Tibial nerve (tissue), 4 donors: ENCODE measurements at regions not wholly inside any gene's neighbourhood (a gene's known extent, or its start where the extent isn't known, plus 50 kb on each side); places are given as distances from the start of the nearest gene placed in this dataset.

Experiments
- DNase-seq, 2 donors: peaks; one replicate each; pipeline ENCODE4 v3.0.0-alpha.2; 2019; ENCODE audit warnings: low spot score in 2 of 2
- H3K27ac ChIP-seq, 4 donors: fragments of 200-600 bp; sonication (generic) in 3 of 4; one replicate each; pipeline ENCODE4 v1.5.1; 2017 to 2019; ENCODE audit warnings: mild to moderate bottlenecking in 1 of 4
- H3K27me3 ChIP-seq, 2 donors: fragments of 200-600 bp; sonication (generic) in 1 of 2; one replicate each; pipeline versions ENCODE4 v1.5.1 to v1.6.0; 2017 to 2019
- H3K36me3 ChIP-seq, 3 donors: fragments of 200-600 bp; sonication (generic); one replicate each; pipeline ENCODE4 v1.5.1; 2018 to 2019
- H3K4me1 ChIP-seq, 4 donors: fragments of 200-600 bp; sonication (generic) in 3 of 4; one replicate each; pipeline ENCODE4 v1.5.1; 2017 to 2019
- H3K4me3 ChIP-seq, 4 donors: fragments of 200-600 bp; sonication (generic) in 3 of 4; one replicate each; pipeline ENCODE4 v1.5.1; 2017 to 2019; ENCODE audit warnings: mild to moderate bottlenecking in 1 of 4, moderate library complexity in 1 of 4
- H3K9me3 ChIP-seq, 4 donors: fragments of 200-600 bp; sonication (generic) in 3 of 4; one replicate each; pipeline ENCODE4 v1.5.1; 2017 to 2019
- EP300 ChIP-seq, 2 donors: sonication (generic); formaldehyde crosslinking; IDR thresholded peaks; one replicate each; pipeline ENCODE4 v1.6.1; 2017; ENCODE audit warnings: antibody characterized with exemption in 2 of 2, mild to moderate bottlenecking in 1 of 2
- POLR2A ChIP-seq, 2 donors: fragments of 450-650 bp; IDR thresholded peaks; one replicate each; pipeline ENCODE4 v1.6.1; 2017; ENCODE audit warnings: antibody characterized with exemption in 2 of 2, mild to moderate bottlenecking in 2 of 2, moderate library complexity in 2 of 2
- WGBS, 2 donors: methylation state at CpG; one replicate each; pipeline ENCODE4 v1.1.5; 2018; 5-methylcytosine and 5-hydroxymethylcytosine counted together
- TF ChIP-seq, protein P1 (sequence below), 5 experiments: fragments of 200-600 bp in 3 of 5; fragments of 450-650 bp in 2 of 5; sonication (generic) in 3 of 5; IDR thresholded peaks; one replicate each; pipeline ENCODE4 v1.5.1; 2016 to 2019; ENCODE audit warnings: antibody characterized with exemption in 5 of 5, mild to moderate bottlenecking in 3 of 5, moderate library complexity in 2 of 5

DNA sequence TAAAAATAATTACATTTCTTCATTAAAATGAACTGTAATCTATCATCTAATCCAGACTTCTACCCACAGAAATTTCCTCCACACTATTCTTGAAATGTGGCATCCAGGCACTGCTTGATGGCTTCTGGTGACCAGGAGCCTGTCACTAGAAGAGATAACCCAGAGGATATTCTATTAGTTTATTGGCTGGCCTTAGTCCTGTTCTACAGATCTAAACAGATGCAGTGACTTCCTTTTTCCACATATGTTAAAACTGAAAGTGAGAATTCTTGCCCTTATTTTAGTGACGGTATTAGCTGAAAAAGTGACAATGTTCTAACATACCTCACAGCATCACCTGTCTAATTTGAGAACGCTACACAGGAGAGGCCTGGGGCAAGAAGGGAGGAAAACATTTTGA is 775.4 kb downstream of the TSN start:
- Histone ChIP-seq H3K36me3 (no peaks in the 10 kb centered on the region), H3K4me3 (no peak overlapping the region), H3K27me3 (no peaks in the 10 kb centered on the region), H3K9me3 (no peaks in the 10 kb centered on the region), H3K27ac (no peak overlapping the region), H3K4me1 (peaks cover 0 to 11% (median 1%) of the 10 kb centered on the region in 4 donors)
- DNase-seq, result no peak
- no peak for TF ChIP-seq EP300 (IDR thresholded peaks at IDR 0.05)
- TF ChIP-seq, protein P1, sequence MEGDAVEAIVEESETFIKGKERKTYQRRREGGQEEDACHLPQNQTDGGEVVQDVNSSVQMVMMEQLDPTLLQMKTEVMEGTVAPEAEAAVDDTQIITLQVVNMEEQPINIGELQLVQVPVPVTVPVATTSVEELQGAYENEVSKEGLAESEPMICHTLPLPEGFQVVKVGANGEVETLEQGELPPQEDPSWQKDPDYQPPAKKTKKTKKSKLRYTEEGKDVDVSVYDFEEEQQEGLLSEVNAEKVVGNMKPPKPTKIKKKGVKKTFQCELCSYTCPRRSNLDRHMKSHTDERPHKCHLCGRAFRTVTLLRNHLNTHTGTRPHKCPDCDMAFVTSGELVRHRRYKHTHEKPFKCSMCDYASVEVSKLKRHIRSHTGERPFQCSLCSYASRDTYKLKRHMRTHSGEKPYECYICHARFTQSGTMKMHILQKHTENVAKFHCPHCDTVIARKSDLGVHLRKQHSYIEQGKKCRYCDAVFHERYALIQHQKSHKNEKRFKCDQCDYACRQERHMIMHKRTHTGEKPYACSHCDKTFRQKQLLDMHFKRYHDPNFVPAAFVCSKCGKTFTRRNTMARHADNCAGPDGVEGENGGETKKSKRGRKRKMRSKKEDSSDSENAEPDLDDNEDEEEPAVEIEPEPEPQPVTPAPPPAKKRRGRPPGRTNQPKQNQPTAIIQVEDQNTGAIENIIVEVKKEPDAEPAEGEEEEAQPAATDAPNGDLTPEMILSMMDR (IDR thresholded peaks at IDR 0.05), result no peak
- 67 to 70% methylated on average over 2 of the region's 2 CpGs for WGBS, 2 donors

DNA sequence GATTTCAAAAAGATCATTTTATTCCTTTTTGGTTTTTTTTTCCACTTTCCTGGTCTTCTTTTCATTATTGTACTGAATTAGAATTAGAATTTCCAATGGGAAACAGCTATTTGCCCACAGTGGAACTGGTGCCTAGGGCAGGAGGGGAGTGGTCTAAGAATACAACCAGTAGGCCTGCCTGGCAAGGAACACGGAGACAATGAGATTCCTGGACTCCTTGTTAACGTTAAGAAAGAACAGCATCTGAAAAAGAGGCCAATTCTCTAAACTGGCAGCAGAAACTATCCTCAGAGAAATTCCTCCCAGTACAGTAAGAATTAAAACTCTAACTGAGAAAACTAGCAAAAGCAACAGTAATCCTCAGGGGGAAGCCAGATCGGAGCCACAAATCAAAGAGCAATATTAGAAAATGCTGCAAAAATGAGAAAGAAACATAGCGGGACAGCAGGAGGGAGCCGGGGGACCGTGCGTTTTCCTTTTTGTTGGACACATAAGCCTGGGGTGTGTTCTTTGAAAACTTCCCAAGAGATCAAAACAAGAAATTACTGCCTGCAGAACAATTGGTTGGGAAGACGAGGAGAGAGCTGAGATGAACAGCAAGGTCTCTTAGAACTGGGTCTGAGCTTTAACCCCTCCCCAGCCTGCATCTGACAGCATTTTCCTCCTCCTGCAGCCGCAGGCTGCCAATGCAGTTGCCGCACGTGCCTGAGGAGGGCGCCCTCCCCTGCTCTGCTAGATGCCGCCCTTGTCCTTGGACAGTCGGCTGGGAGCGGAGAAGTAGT is 776.0 kb downstream of the TSN start:
- 40 to 43% methylated on average over 15 of the region's 15 CpGs for WGBS, 2 donors
- TF ChIP-seq, protein P1 (IDR thresholded peaks at IDR 0.05), result peak in 1 of 5 experiments; percentile 12
- TF ChIP-seq POLR2A (IDR thresholded peaks at IDR 0.05), result no peak
- no peak for TF ChIP-seq EP300 (IDR thresholded peaks at IDR 0.05)
- H3K9me3 ChIP-seq, result no peaks in the 10 kb centered on the region
- no peaks in the 10 kb centered on the region for H3K27me3 ChIP-seq
- H3K4me3 ChIP-seq, result no peak overlapping the region
- no peak for DNase-seq
- peaks cover 0 to 11% (median 1%) of the 10 kb centered on the region in 4 donors for H3K4me1 ChIP-seq
- H3K36me3 ChIP-seq, result no peaks in the 10 kb centered on the region
- H3K27ac ChIP-seq, result no peak overlapping the region

DNA sequence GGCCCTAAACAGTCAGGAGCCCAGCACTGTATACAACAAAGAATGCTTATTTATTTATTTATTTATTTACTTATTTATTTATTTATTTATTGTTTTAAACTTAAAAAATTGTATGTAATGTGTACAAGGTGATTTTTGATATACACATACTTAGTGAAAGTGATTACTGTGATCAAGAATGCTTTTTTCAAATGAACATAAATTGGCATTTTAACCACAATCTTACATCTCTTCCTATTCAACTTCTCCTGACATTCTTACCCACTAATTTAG is 776.6 kb downstream of the TSN start:
- no peak overlapping the region for H3K27ac ChIP-seq
- H3K4me1 ChIP-seq, result peaks cover 0 to 11% (median 1%) of the 10 kb centered on the region in 4 donors
- no peak overlapping the region for H3K4me3 ChIP-seq
- no peaks in the 10 kb centered on the region for H3K9me3 ChIP-seq
- no peak for TF ChIP-seq EP300 (IDR thresholded peaks at IDR 0.05)
- TF ChIP-seq, protein P1 (IDR thresholded peaks at IDR 0.05), result peak in 1 of 5 experiments; percentile 5
- TF ChIP-seq POLR2A (IDR thresholded peaks at IDR 0.05), result no peak
- H3K27me3 ChIP-seq, result no peaks in the 10 kb centered on the region
- no peak for DNase-seq
- no peaks in the 10 kb centered on the region for H3K36me3 ChIP-seq

DNA sequence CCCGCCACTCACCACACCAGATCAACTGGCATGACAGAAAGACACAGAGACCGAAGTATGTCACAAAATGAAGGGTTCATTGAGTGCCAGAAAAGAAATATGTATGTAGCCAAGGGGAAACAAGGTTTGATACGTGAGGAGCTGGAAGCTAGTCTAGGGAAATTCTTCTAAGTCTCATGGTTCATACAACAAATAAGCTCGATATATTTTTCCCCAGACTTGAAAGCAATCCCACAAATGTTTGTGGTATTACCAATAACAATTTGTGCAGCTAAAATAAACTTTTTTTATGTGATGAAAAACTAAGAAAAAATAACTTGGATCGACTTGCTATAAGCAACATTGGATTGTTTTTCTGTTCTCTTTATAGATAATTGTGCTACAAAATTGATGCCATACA is 777.0 kb downstream of the TSN start:
- no peaks in the 10 kb centered on the region for H3K27me3 ChIP-seq
- no peak for DNase-seq
- no peaks in the 10 kb centered on the region for H3K36me3 ChIP-seq
- 59% methylated on average over 5 of the region's 5 CpGs for WGBS, 2 donors
- no peak overlapping the region for H3K4me3 ChIP-seq
- no peak overlapping the region for H3K27ac ChIP-seq
- H3K9me3 ChIP-seq, result no peaks in the 10 kb centered on the region
- no peak for TF ChIP-seq POLR2A (IDR thresholded peaks at IDR 0.05)
- TF ChIP-seq EP300 (IDR thresholded peaks at IDR 0.05), result no peak
- TF ChIP-seq, protein P1 (IDR thresholded peaks at IDR 0.05), result no peak
- peaks cover 0 to 11% (median 1%) of the 10 kb centered on the region in 4 donors for H3K4me1 ChIP-seq

DNA sequence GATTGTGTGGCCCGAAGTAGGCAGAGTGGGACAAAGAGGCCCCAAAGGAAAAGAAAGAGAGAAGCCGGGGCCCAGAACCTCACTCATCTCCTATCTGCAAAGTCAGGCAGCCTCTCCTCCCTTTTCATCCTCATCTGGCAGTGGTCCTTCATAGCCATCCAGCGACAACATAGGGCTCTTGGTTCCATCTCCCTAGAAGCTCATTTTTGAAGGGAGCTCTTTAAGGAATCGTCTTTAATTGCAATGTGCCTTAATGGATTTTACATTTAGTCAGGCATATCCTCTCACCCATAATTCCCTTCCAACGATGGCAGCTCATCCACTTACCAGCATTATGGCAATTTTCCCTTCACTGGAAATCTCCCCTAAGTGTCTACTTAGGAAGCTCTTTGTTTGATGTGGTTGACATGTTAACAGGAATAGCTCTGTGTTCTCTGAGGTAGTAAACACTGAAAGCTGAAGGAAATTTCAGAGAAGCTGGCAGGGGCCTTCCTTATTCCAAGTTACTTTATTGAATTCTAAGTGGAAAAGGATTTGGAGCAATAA is 780.6 kb downstream of the TSN start:
- no peaks in the 10 kb centered on the region for H3K36me3 ChIP-seq
- H3K27me3 ChIP-seq, result no peaks in the 10 kb centered on the region
- TF ChIP-seq EP300 (IDR thresholded peaks at IDR 0.05) (no peak), POLR2A (IDR thresholded peaks at IDR 0.05) (no peak)
- TF ChIP-seq, protein P1 (IDR thresholded peaks at IDR 0.05), result no peak
- WGBS, 2 donors, result 92 to 95% methylated on average over 5 of the region's 5 CpGs
- peaks cover 0 to 8% (median under 1%) of the 10 kb centered on the region in 4 donors for H3K4me1 ChIP-seq
- H3K4me3 ChIP-seq, result no peak overlapping the region
- no peaks in the 10 kb centered on the region for H3K9me3 ChIP-seq
- no peak for DNase-seq
- H3K27ac ChIP-seq, result no peak overlapping the region
